ENCODE measurements at regions not wholly inside any gene's neighbourhood (a gene's known extent, or its start where the extent isn't known, plus 50 kb on each side); places are given as distances from the start of the nearest gene placed in this dataset.

- WGBS, 4 donors: 76 to 84% (median 80%) methylated on average over 5 of the region's 5 CpGs
- no peak for DNase-seq
- intact Hi-C loops (cut with DNase I): no loop called here
- Histone ChIP-seq H3K4me3 (no peak overlapping the region), H3K9me3 (replicated peaks in 1 of 3) (no peaks in the 10 kb centered on the region), H3K27ac (no peak overlapping the region), H3K4me1 (replicated peaks in 1 of 2) (no peaks in the 10 kb centered on the region), H3K36me3 (replicated peaks in 1 of 2) (no peaks in the 10 kb centered on the region), H3K27me3 (no peaks in the 10 kb centered on the region)
- TF ChIP-seq POLR2A (IDR thresholded peaks at IDR 0.05) (no peak), CTCF (IDR thresholded peaks at IDR 0.05) (no peak)
These were observed 194.0 kb upstream of the POU3F2 start for GRCh38 chr6:98640366-98640765.

- intact Hi-C loops (cut with DNase I): no loop called here
- H3K27me3 ChIP-seq: no peaks in the 10 kb centered on the region
- no peak overlapping the region for H3K4me3 ChIP-seq
- DNase-seq: no peak
- H3K9me3 ChIP-seq (replicated peaks in 1 of 3): no peaks in the 10 kb centered on the region
- H3K4me1 ChIP-seq (replicated peaks in 1 of 2): no peaks in the 10 kb centered on the region
- H3K27ac ChIP-seq: no peak overlapping the region
- WGBS, 4 donors: 48 to 56% (median 53%) methylated on average over 5 of the region's 5 CpGs
- TF ChIP-seq CTCF (IDR thresholded peaks at IDR 0.05) (no peak), POLR2A (IDR thresholded peaks at IDR 0.05) (no peak)
- H3K36me3 ChIP-seq (replicated peaks in 1 of 2): no peaks in the 10 kb centered on the region
These were observed 192.2 kb upstream of the POU3F2 start for GRCh38 chr6:98641949-98642719.

GRCh38 chr6:98644063-98644462 is 190.3 kb upstream of the POU3F2 start:
- 58 to 69% (median 65%) methylated on average over 5 of the region's 5 CpGs for WGBS, 4 donors
- no peak for TF ChIP-seq POLR2A (IDR thresholded peaks at IDR 0.05)
- no peak for TF ChIP-seq CTCF (IDR thresholded peaks at IDR 0.05)
- no peak for DNase-seq
- Histone ChIP-seq H3K27ac (no peak overlapping the region), H3K4me3 (no peak overlapping the region), H3K9me3 (replicated peaks in 1 of 3) (no peaks in the 10 kb centered on the region), H3K27me3 (no peaks in the 10 kb centered on the region), H3K36me3 (replicated peaks in 1 of 2) (no peaks in the 10 kb centered on the region), H3K4me1 (replicated peaks in 1 of 2) (no peaks in the 10 kb centered on the region)
- intact Hi-C loops (cut with DNase I): no loop called here

GRCh38 chr6:98648211-98648914 is 186.0 kb upstream of the POU3F2 start:
- no peak for DNase-seq
- no peak for TF ChIP-seq POLR2A (IDR thresholded peaks at IDR 0.05)
- no peak for TF ChIP-seq CTCF (IDR thresholded peaks at IDR 0.05)
- Histone ChIP-seq H3K27ac (no peak overlapping the region), H3K4me1 (replicated peaks in 1 of 2) (no peaks in the 10 kb centered on the region), H3K4me3 (no peak overlapping the region), H3K9me3 (replicated peaks in 1 of 3) (no peaks in the 10 kb centered on the region), H3K36me3 (replicated peaks in 1 of 2) (no peaks in the 10 kb centered on the region), H3K27me3 (no peaks in the 10 kb centered on the region)
- intact Hi-C loops (cut with DNase I): no loop called here
- 72 to 83% (median 74%) methylated on average over 7 of the region's 7 CpGs for WGBS, 4 donors
